Thoracic aorta (tissue), 2 donors: ENCODE measurements at regions not wholly inside any gene's neighbourhood (a gene's known extent, or its start where the extent isn't known, plus 50 kb on each side); places are given as distances from the start of the nearest gene placed in this dataset.

Source experiments
- ATAC-seq: fragments of 150-250 bp; one replicate; pipeline ENCODE4 v1.8.0; 2017; ENCODE audit warnings: low read depth; ENCODE audit not compliant: insufficient number of reproducible peaks, low FRiP score
- DNase-seq: peaks from one replicate; pipeline ENCODE4 v3.0.0-alpha.2; 2020; ENCODE audit warnings: low spot score
- H3K27ac ChIP-seq, 2 donors: fragments of 200-600 bp; sonication (generic); 1 replicate in 1 of 2; 2 replicates in 1 of 2; pipeline ENCODE4 v1.5.1; 2016; ENCODE audit warnings: mild to moderate bottlenecking in 2 of 2, moderate library complexity in 2 of 2
- H3K27me3 ChIP-seq: fragments of 200-600 bp; sonication (generic); replicated peaks from 2 replicates; pipeline ENCODE4 v1.6.0; 2016; ENCODE audit warnings: mild to moderate bottlenecking; ENCODE audit not compliant: insufficient read depth
- H3K36me3 ChIP-seq: fragments of 200-600 bp; sonication (generic); one replicate; pipeline ENCODE4 v1.5.1; 2016
- H3K4me1 ChIP-seq, 2 donors: fragments of 200-600 bp; sonication (generic); 1 replicate in 1 of 2; 2 replicates in 1 of 2; pipeline versions ENCODE4 v1.5.1 to v1.6.0; 2016; ENCODE audit warnings: low read depth in 2 of 2, mild to moderate bottlenecking in 1 of 2; ENCODE audit not compliant: control insufficient read depth in 1 of 2
- H3K4me3 ChIP-seq: fragments of 200-600 bp; sonication (generic); 2 replicates; pipeline ENCODE4 v1.5.1; 2016; ENCODE audit warnings: mild to moderate bottlenecking
- H3K9me3 ChIP-seq: fragments of 200-600 bp; sonication (generic); 2 replicates; pipeline ENCODE4 v1.5.1; 2016
- CTCF ChIP-seq: fragments of 200-600 bp; sonication (generic); IDR thresholded peaks from one replicate; pipeline ENCODE4 v1.5.1; 2019; ENCODE audit warnings: antibody characterized with exemption

GRCh38 chr6:140176306-140176705 lies 801.9 kb upstream of the CITED2 start:
- no peak overlapping the region for H3K27ac ChIP-seq
- no peaks in the 10 kb centered on the region for H3K4me1 ChIP-seq
- no peak for TF ChIP-seq CTCF
- no peaks in the 10 kb centered on the region for H3K27me3 ChIP-seq
- no peaks in the 10 kb centered on the region for H3K36me3 ChIP-seq
- ATAC-seq: no peak
- no peak overlapping the region for H3K4me3 ChIP-seq
- no peak for DNase-seq
- no peaks in the 10 kb centered on the region for H3K9me3 ChIP-seq

GRCh38 chr6:140175486-140175885 lies 801.0 kb upstream of the CITED2 start:
- Histone ChIP-seq H3K4me3 (no peak overlapping the region), H3K27ac (no peak overlapping the region), H3K9me3 (no peaks in the 10 kb centered on the region), H3K4me1 (no peaks in the 10 kb centered on the region), H3K36me3 (no peaks in the 10 kb centered on the region), H3K27me3 (no peaks in the 10 kb centered on the region)
- ATAC-seq: no peak
- no peak for TF ChIP-seq CTCF
- DNase-seq: no peak

GRCh38 chr6:140174524-140174923 lies 800.1 kb upstream of the CITED2 start:
- TF ChIP-seq CTCF: no peak
- no peaks in the 10 kb centered on the region for H3K9me3 ChIP-seq
- no peak for ATAC-seq
- H3K4me1 ChIP-seq: no peaks in the 10 kb centered on the region
- no peak for DNase-seq
- no peak overlapping the region for H3K27ac ChIP-seq
- H3K4me3 ChIP-seq: no peak overlapping the region
- H3K36me3 ChIP-seq: no peaks in the 10 kb centered on the region
- no peaks in the 10 kb centered on the region for H3K27me3 ChIP-seq

DNA sequence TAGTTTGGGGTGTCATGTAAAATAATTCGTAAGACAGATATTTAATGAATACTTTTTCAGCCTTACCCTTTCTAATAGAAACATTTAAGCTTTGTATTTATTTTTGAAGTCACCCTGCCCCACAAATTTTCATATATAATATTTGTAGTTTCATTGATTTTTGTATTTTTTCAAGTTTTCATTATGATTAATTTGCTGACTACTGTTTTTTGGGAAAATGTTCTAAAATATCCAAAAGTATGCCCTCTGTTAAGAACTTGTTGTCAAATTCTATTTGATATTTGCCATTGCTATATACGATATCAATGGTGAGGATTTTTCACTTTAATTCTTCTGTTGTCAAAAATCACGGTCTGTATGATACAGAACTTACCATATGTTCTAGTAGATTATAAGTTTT lies 793.9 kb upstream of the CITED2 start:
- Histone ChIP-seq H3K27me3 (no peaks in the 10 kb centered on the region), H3K4me3 (no peak overlapping the region), H3K4me1 (no peaks in the 10 kb centered on the region), H3K9me3 (no peaks in the 10 kb centered on the region), H3K36me3 (no peaks in the 10 kb centered on the region), H3K27ac (no peak overlapping the region)
- TF ChIP-seq CTCF: no peak
- DNase-seq (no peak), ATAC-seq (no peak)

- H3K27me3 ChIP-seq: no peaks in the 10 kb centered on the region
- no peaks in the 10 kb centered on the region for H3K9me3 ChIP-seq
- H3K36me3 ChIP-seq: no peaks in the 10 kb centered on the region
- no peak for ATAC-seq
- no peaks in the 10 kb centered on the region for H3K4me1 ChIP-seq
- DNase-seq: no peak
- H3K4me3 ChIP-seq: no peak overlapping the region
- no peak for TF ChIP-seq CTCF
- no peak overlapping the region for H3K27ac ChIP-seq
These were observed 786.5 kb upstream of the CITED2 start for GRCh38 chr6:140160909-140161308.
